GM12878 (cell line): ENCODE measurements at regions not wholly inside any gene's neighbourhood (a gene's known extent, or its start where the extent isn't known, plus 50 kb on each side); places are given as distances from the start of the nearest gene placed in this dataset.

Experiments used
- ATAC-seq: fragments of 200-7000 bp; cut with Tn5 transposase; 3 replicates; pipeline ENCODE4 v1.9.1; 2020; ENCODE audit warnings: mild to moderate bottlenecking, moderate library complexity
- BruUV-seq: library from RNA; stranded (reverse); fragments of 400-500 nt; replicated peaks from 2 replicates; lab custom pipeline; 2021; lab: Mats Ljungman, UMichigan
- CTCF ChIA-PET: fragments of 300-600 bp; sonication (Branson Sonifier 250); formaldehyde crosslinking; extraction: SDS; loops from one replicate; lab custom pipeline; 2021; ENCODE audit warnings: inconsistent platforms; lab: Yijun Ruan, JAX
- POLR2A ChIA-PET: fragments of 350-600 bp; formaldehyde crosslinking; extraction: SDS; loops from one replicate; lab custom pipeline; 2021; ENCODE audit warnings: inconsistent platforms; lab: Charles Lee
- RAD21 ChIA-PET: fragments of 300-600 bp; sonication (Branson Sonifier 250); formaldehyde crosslinking; loops from one replicate; lab custom pipeline; 2023; ENCODE audit warnings: antibody characterized with exemption; ENCODE audit not compliant: unreplicated experiment; lab: Charles Lee
- SMC1A ChIA-PET: fragments of 300-600 bp; sonication (Branson Sonifier 250); formaldehyde crosslinking; loops from one replicate; lab custom pipeline; 2023; ENCODE audit not compliant: unreplicated experiment, uncharacterized antibody; lab: Charles Lee
- DNase-seq: peaks from one replicate; pipeline ENCODE4 v3.0.0-alpha.2; 2011; ENCODE audit warnings: low read depth, low spot score
- FAIRE-seq: peaks from 3 replicates; lab custom pipeline; 2011; peaks lifted over from hg19 to GRCh38; lab: Jason Lieb, UNC
- H2AFZ ChIP-seq: 2 replicates; pipeline ENCODE4 v1.6.0; 2011; ENCODE audit warnings: low read depth, low read length, control low read depth; ENCODE audit not compliant: control insufficient read depth
- H3K27ac ChIP-seq: 2 replicates; pipeline ENCODE4 v1.5.1; 2011; ENCODE audit warnings: control low read depth; ENCODE audit not compliant: control insufficient read depth, insufficient read depth
- H3K27me3 ChIP-seq, 2 experiments: replicated peaks in 1 of 2; 2 replicates each; pipeline versions ENCODE4 v1.6.0 to v1.6.1; 2011; ENCODE audit warnings: low read length in 1 of 2; ENCODE audit not compliant: control insufficient read depth in 2 of 2, insufficient read depth in 2 of 2
- H3K36me3 ChIP-seq, 2 experiments: 2 replicates each; pipeline ENCODE4 v1.5.1; 2011; ENCODE audit warnings: low read length in 1 of 2; ENCODE audit not compliant: control insufficient read depth in 2 of 2, insufficient read depth in 2 of 2
- H3K4me1 ChIP-seq: 2 replicates; pipeline ENCODE4 v1.6.1; 2011; ENCODE audit warnings: mild to moderate bottlenecking, low read length, moderate library complexity, mixed read lengths; ENCODE audit not compliant: control insufficient read depth, insufficient read depth
- H3K4me2 ChIP-seq: 2 replicates; pipeline ENCODE4 v1.6.0; 2011; ENCODE audit warnings: control low read depth; ENCODE audit not compliant: control insufficient read depth, insufficient read depth
- H3K4me3 ChIP-seq: fragments of 200-600 bp; sonication (generic); 2 replicates; pipeline ENCODE4 v1.5.1; 2016
- H3K79me2 ChIP-seq: 2 replicates; pipeline ENCODE4 v1.6.0; 2011; ENCODE audit warnings: low read length; ENCODE audit not compliant: control insufficient read depth, insufficient read depth
- H3K9ac ChIP-seq: 2 replicates; pipeline ENCODE4 v1.8.0; 2011; ENCODE audit warnings: low read length, control low read depth, mixed read lengths; ENCODE audit not compliant: control insufficient read depth, insufficient read depth
- H3K9me3 ChIP-seq: replicated peaks from 3 replicates; pipeline ENCODE4 v1.5.1; 2011; ENCODE audit warnings: mild to moderate bottlenecking, low read length; ENCODE audit not compliant: control insufficient read depth, insufficient read depth
- H4K20me1 ChIP-seq: 2 replicates; pipeline ENCODE4 v1.6.0; 2011; ENCODE audit not compliant: control insufficient read depth, insufficient read depth
- BHLHE40 ChIP-seq, 2 experiments: fragments of 450-650 bp in 1 of 2; IDR thresholded peaks; 2 replicates each; pipeline ENCODE4 v1.6.1; 2011 to 2017; ENCODE audit warnings: low read depth in 2 of 2, borderline replicate concordance in 1 of 2, improper control_type of control experiment in 1 of 2, low read length in 1 of 2, mild to moderate bottlenecking in 1 of 2
- CHD1 ChIP-seq: IDR thresholded peaks from 2 replicates; pipeline ENCODE4 v1.6.1; 2012; ENCODE audit warnings: low read depth, low read length, improper control_type of control experiment
- DPF2 ChIP-seq: fragments of 450-650 bp; IDR thresholded peaks from 2 replicates; pipeline ENCODE4 v1.6.1; 2017; ENCODE audit warnings: mild to moderate bottlenecking
- GATAD2B ChIP-seq: fragments of 450-650 bp; conservative IDR thresholded peaks from 2 replicates; pipeline ENCODE4 v1.6.1; 2017; ENCODE audit warnings: low read depth, mild to moderate bottlenecking, moderate library complexity
- NR2F1 ChIP-seq: fragments of 450-650 bp; conservative IDR thresholded peaks from 2 replicates; pipeline ENCODE4 v1.6.1; 2017; ENCODE audit warnings: mild to moderate bottlenecking
- PML ChIP-seq: IDR thresholded peaks from 2 replicates; pipeline ENCODE4 v1.6.1; 2012; ENCODE audit warnings: low read length, inconsistent platforms
- POLR2AphosphoS2 ChIP-seq: IDR thresholded peaks from 2 replicates; pipeline ENCODE4 v1.6.1; 2011; ENCODE audit warnings: low read depth, mild to moderate bottlenecking, low read length, improper control_type of control experiment, moderate library complexity
- RELA ChIP-seq: fragments of 450-650 bp; IDR thresholded peaks from 2 replicates; pipeline ENCODE4 v1.8.0; 2014; ENCODE audit warnings: borderline replicate concordance; ENCODE audit not compliant: partially characterized antibody
- SMAD1 ChIP-seq: fragments of 450-650 bp; IDR thresholded peaks from 2 replicates; pipeline ENCODE4 v1.6.1; 2018; ENCODE audit warnings: mild to moderate bottlenecking, low read depth; ENCODE audit not compliant: partially characterized antibody
- SMAD5 ChIP-seq: IDR thresholded peaks from 2 replicates; pipeline ENCODE4 v1.6.1; 2016; ENCODE audit warnings: antibody characterized with exemption, low read depth
- SRF ChIP-seq, 2 experiments: IDR thresholded peaks; 2 replicates each; pipeline ENCODE4 v1.6.1; 2011; ENCODE audit warnings: low read depth in 2 of 2, low read length in 2 of 2, mild to moderate bottlenecking in 1 of 2, moderate library complexity in 1 of 2
- SUPT20H ChIP-seq: IDR thresholded peaks from 2 replicates; pipeline ENCODE4 v1.6.1; 2011; ENCODE audit warnings: low read depth, mild to moderate bottlenecking, low read length, moderate library complexity, borderline replicate concordance; ENCODE audit not compliant: control insufficient read depth
- WGBS: methylation state at CpG from one replicate; pipeline ENCODE4 v1.1.6; 2016; ENCODE audit warnings: low lambda C conversion rate; ENCODE audit not compliant: insufficient replicate concordance, insufficient coverage; ENCODE audit errors: missing lambda C conversion rate; 5-methylcytosine and 5-hydroxymethylcytosine counted together
- in situ Hi-C: fragments of 300-500 bp; cut with MboI; formaldehyde crosslinking; loops from 9 replicates; pipeline ENCODE4 v1.14.3; 2018; ENCODE audit warnings: mixed read lengths
- intact Hi-C: fragments of 100-400 bp; cut with micrococcal nuclease; formaldehyde crosslinking; loops from one replicate; pipeline ENCODE4 v1.14.2; 2022; ENCODE audit not compliant: unreplicated experiment
- TF ChIP-seq, protein P1 (sequence below): IDR thresholded peaks from 2 replicates; pipeline ENCODE4 v1.6.1; 2012; ENCODE audit warnings: low read depth, low read length, improper control_type of control experiment
- TF ChIP-seq, protein P2 (sequence below): fragments of 450-650 bp; IDR thresholded peaks from 2 replicates; pipeline ENCODE4 v1.6.1; 2016; ENCODE audit warnings: mild to moderate bottlenecking
- TF ChIP-seq, protein P3 (sequence below): fragments of 450-650 bp; IDR thresholded peaks from 2 replicates; pipeline ENCODE4 v1.6.1; 2018; ENCODE audit warnings: borderline replicate concordance, mild to moderate bottlenecking; ENCODE audit not compliant: partially characterized antibody
- TF ChIP-seq, protein P4 (sequence below): IDR thresholded peaks from 2 replicates; pipeline ENCODE4 v1.6.1; 2011; ENCODE audit warnings: borderline replicate concordance, low read depth, mild to moderate bottlenecking, moderate library complexity, low read length; ENCODE audit not compliant: insufficient read depth, poor library complexity, severe bottlenecking
- TF ChIP-seq, protein P5 (sequence below): IDR thresholded peaks from 2 replicates; pipeline ENCODE4 v1.6.1; 2011; ENCODE audit warnings: mild to moderate bottlenecking, low read depth, low read length, moderate library complexity; ENCODE audit not compliant: insufficient replicate concordance

DNA sequence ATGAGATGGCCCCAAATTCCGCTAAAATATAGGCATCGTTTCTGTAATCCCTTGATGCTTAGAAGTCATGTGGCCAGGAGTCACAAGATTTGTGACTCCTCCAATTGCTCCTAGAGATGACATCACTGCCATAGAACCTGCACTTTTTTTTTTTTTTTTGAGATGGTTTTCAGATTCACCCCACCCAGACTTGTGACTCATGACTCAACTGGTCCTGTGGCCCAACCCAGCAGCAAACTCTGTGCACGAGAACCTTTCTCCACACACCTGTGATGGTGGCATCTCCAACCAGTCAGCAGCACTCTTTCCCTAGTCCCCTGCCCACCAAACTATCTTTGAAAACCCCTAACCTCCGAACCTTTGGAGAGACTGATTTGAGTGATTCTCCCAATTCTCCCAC, 414.0 kb downstream of the MED10 start:
- Histone ChIP-seq H2AFZ (no peak overlapping the region), H3K79me2 (no peaks in the 10 kb centered on the region), H3K27ac (no peak overlapping the region), H3K36me3 (no peaks in the 10 kb centered on the region), H3K4me1 (no peaks in the 10 kb centered on the region), H3K4me2 (no peak overlapping the region), H3K4me3 (no peak overlapping the region), H4K20me1 (no peaks in the 10 kb centered on the region), H3K9me3 (no peaks in the 10 kb centered on the region; the same call in 2 of the 3 replicates), H3K9ac (no peak overlapping the region), H3K27me3 (no peaks in the 10 kb centered on the region)
- ChIA-PET CTCF (no interaction called here), SMC1A (interaction anchor here (0.7 kb wide), 1 partner anchor 30 kb away, joined by 3 read pairs; no protein-coding TSS in a partner anchor), POLR2A (no interaction called here), RAD21 (no interaction called here)
- DNase-seq (no peak), FAIRE-seq (no peak), ATAC-seq (no peak)
- in situ Hi-C loops (no loop called here), intact Hi-C loops (no loop called here)
- no TSS peak for BruUV-seq
- 53% methylated on average over 4 of the region's 4 CpGs for WGBS
- TF ChIP-seq SMAD5 (no peak), CHD1 (no peak), SRF (IDR thresholded peaks at IDR 0.05; ENCODE audit: low read depth in 2 of 2, low read length in 2 of 2) (no peak), POLR2AphosphoS2 (no peak), PML (no peak), SUPT20H (no peak), DPF2 (no peak), SMAD1 (no peak), NR2F1 (no peak), BHLHE40 (IDR thresholded peaks at IDR 0.05; ENCODE audit: borderline replicate concordance in 1 of 2, low read depth in 2 of 2, low read length in 1 of 2) (no peak), GATAD2B (no peak), RELA (no peak)
- TF ChIP-seq, protein P1, sequence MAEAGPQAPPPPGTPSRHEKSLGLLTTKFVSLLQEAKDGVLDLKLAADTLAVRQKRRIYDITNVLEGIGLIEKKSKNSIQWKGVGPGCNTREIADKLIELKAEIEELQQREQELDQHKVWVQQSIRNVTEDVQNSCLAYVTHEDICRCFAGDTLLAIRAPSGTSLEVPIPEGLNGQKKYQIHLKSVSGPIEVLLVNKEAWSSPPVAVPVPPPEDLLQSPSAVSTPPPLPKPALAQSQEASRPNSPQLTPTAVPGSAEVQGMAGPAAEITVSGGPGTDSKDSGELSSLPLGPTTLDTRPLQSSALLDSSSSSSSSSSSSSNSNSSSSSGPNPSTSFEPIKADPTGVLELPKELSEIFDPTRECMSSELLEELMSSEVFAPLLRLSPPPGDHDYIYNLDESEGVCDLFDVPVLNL: no peak
- TF ChIP-seq, protein P2, sequence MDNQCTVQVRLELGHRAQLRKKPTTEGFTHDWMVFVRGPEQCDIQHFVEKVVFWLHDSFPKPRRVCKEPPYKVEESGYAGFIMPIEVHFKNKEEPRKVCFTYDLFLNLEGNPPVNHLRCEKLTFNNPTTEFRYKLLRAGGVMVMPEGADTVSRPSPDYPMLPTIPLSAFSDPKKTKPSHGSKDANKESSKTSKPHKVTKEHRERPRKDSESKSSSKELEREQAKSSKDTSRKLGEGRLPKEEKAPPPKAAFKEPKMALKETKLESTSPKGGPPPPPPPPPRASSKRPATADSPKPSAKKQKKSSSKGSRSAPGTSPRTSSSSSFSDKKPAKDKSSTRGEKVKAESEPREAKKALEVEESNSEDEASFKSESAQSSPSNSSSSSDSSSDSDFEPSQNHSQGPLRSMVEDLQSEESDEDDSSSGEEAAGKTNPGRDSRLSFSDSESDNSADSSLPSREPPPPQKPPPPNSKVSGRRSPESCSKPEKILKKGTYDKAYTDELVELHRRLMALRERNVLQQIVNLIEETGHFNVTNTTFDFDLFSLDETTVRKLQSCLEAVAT: no peak
- TF ChIP-seq, protein P3, sequence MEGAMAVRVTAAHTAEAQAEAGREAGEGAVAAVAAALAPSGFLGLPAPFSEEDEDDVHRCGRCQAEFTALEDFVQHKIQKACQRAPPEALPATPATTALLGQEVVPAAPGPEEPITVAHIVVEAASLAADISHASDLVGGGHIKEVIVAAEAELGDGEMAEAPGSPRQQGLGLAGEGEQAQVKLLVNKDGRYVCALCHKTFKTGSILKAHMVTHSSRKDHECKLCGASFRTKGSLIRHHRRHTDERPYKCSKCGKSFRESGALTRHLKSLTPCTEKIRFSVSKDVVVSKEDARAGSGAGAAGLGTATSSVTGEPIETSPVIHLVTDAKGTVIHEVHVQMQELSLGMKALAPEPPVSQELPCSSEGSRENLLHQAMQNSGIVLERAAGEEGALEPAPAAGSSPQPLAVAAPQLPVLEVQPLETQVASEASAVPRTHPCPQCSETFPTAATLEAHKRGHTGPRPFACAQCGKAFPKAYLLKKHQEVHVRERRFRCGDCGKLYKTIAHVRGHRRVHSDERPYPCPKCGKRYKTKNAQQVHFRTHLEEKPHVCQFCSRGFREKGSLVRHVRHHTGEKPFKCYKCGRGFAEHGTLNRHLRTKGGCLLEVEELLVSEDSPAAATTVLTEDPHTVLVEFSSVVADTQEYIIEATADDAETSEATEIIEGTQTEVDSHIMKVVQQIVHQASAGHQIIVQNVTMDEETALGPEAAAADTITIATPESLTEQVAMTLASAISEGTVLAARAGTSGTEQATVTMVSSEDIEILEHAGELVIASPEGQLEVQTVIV: no peak
- TF ChIP-seq, protein P4, sequence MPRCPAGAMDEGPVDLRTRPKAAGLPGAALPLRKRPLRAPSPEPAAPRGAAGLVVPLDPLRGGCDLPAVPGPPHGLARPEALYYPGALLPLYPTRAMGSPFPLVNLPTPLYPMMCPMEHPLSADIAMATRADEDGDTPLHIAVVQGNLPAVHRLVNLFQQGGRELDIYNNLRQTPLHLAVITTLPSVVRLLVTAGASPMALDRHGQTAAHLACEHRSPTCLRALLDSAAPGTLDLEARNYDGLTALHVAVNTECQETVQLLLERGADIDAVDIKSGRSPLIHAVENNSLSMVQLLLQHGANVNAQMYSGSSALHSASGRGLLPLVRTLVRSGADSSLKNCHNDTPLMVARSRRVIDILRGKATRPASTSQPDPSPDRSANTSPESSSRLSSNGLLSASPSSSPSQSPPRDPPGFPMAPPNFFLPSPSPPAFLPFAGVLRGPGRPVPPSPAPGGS: no peak
- TF ChIP-seq, protein P5, sequence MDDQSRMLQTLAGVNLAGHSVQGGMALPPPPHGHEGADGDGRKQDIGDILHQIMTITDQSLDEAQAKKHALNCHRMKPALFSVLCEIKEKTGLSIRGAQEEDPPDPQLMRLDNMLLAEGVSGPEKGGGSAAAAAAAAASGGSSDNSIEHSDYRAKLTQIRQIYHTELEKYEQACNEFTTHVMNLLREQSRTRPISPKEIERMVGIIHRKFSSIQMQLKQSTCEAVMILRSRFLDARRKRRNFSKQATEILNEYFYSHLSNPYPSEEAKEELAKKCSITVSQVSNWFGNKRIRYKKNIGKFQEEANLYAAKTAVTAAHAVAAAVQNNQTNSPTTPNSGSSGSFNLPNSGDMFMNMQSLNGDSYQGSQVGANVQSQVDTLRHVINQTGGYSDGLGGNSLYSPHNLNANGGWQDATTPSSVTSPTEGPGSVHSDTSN: no peak
